ENCODE measurements at regions not wholly inside any gene's neighbourhood (a gene's known extent, or its start where the extent isn't known, plus 50 kb on each side); places are given as distances from the start of the nearest gene placed in this dataset.

DNA sequence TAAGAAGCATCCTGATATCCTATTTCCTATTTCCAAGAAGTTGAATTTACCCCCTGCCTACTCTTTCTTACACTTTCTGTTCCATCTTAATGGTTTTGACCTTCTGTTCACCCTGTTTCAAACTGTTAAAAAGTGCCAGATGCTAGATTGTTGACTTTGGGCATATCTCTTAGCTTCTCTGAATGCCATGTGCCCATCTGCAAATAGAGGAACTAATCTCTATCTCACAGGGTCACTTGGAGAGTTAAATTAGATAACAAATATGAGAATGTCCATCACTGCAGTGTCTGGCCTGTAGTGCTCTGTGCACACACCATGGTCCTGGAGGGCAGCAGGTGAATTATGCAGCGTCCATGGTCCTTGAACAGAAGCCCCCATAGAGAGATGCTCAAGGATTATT, 83.8 kb downstream of the LRATD1 start:
- 37% methylated on average over 1 of the region's 1 CpG for WGBS
- H3K4me3 ChIP-seq (ENCODE audit: low read depth in 1 of 3, low read length in 3 of 3): no peak overlapping the region
- H3K36me3 ChIP-seq (ENCODE audit: control insufficient read depth in 4 of 4, insufficient read depth in 3 of 4, low read depth in 1 of 4, low read length in 3 of 4): no peaks in the 10 kb centered on the region
- peaks cover 0 to 3% (median 0%) of the 10 kb centered on the region in 4 donors for H3K27me3 ChIP-seq (ENCODE audit: control insufficient read depth in 4 of 4, insufficient read depth in 4 of 4, low read length in 3 of 4)
- H3K9me3 ChIP-seq (ENCODE audit: control insufficient read depth in 4 of 4, low read length in 3 of 4): no peaks in the 10 kb centered on the region
- no peak for DNase-seq (ENCODE audit: low spot score)
- H3K27ac ChIP-seq (ENCODE audit: low read depth in 1 of 2, low read length in 2 of 2): no peak overlapping the region
- TF ChIP-seq SP1 (IDR thresholded peaks at IDR 0.05) (no peak), HNF4A (conservative IDR thresholded peaks at IDR 0.05) (no peak), GABPA (IDR thresholded peaks at IDR 0.05 in 1 of 2, conservative IDR thresholded peaks at IDR 0.05 in 1 of 2) (no peak), YY1 (IDR thresholded peaks at IDR 0.05) (no peak), JUND (IDR thresholded peaks at IDR 0.05) (no peak), RXRA (IDR thresholded peaks at IDR 0.05) (no peak), FOXA1 (IDR thresholded peaks at IDR 0.05) (no peak), HNF4G (IDR thresholded peaks at IDR 0.05) (no peak), RAD21 (IDR thresholded peaks at IDR 0.05) (no peak), TAF1 (conservative IDR thresholded peaks at IDR 0.05) (no peak)
- TF ChIP-seq, protein P1, sequence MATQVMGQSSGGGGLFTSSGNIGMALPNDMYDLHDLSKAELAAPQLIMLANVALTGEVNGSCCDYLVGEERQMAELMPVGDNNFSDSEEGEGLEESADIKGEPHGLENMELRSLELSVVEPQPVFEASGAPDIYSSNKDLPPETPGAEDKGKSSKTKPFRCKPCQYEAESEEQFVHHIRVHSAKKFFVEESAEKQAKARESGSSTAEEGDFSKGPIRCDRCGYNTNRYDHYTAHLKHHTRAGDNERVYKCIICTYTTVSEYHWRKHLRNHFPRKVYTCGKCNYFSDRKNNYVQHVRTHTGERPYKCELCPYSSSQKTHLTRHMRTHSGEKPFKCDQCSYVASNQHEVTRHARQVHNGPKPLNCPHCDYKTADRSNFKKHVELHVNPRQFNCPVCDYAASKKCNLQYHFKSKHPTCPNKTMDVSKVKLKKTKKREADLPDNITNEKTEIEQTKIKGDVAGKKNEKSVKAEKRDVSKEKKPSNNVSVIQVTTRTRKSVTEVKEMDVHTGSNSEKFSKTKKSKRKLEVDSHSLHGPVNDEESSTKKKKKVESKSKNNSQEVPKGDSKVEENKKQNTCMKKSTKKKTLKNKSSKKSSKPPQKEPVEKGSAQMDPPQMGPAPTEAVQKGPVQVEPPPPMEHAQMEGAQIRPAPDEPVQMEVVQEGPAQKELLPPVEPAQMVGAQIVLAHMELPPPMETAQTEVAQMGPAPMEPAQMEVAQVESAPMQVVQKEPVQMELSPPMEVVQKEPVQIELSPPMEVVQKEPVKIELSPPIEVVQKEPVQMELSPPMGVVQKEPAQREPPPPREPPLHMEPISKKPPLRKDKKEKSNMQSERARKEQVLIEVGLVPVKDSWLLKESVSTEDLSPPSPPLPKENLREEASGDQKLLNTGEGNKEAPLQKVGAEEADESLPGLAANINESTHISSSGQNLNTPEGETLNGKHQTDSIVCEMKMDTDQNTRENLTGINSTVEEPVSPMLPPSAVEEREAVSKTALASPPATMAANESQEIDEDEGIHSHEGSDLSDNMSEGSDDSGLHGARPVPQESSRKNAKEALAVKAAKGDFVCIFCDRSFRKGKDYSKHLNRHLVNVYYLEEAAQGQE (IDR thresholded peaks at IDR 0.05): no peak
- TF ChIP-seq, protein P2, sequence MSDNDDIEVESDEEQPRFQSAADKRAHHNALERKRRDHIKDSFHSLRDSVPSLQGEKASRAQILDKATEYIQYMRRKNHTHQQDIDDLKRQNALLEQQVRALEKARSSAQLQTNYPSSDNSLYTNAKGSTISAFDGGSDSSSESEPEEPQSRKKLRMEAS (IDR thresholded peaks at IDR 0.05): no peak
- TF ChIP-seq, protein P3, sequence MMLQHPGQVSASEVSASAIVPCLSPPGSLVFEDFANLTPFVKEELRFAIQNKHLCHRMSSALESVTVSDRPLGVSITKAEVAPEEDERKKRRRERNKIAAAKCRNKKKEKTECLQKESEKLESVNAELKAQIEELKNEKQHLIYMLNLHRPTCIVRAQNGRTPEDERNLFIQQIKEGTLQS (IDR thresholded peaks at IDR 0.05): no peak
- TF ChIP-seq, protein P4, sequence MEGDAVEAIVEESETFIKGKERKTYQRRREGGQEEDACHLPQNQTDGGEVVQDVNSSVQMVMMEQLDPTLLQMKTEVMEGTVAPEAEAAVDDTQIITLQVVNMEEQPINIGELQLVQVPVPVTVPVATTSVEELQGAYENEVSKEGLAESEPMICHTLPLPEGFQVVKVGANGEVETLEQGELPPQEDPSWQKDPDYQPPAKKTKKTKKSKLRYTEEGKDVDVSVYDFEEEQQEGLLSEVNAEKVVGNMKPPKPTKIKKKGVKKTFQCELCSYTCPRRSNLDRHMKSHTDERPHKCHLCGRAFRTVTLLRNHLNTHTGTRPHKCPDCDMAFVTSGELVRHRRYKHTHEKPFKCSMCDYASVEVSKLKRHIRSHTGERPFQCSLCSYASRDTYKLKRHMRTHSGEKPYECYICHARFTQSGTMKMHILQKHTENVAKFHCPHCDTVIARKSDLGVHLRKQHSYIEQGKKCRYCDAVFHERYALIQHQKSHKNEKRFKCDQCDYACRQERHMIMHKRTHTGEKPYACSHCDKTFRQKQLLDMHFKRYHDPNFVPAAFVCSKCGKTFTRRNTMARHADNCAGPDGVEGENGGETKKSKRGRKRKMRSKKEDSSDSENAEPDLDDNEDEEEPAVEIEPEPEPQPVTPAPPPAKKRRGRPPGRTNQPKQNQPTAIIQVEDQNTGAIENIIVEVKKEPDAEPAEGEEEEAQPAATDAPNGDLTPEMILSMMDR (IDR thresholded peaks at IDR 0.05; ENCODE audit: low read depth, low read length, missing input control): no peak
- no peak overlapping the region for H3K9ac ChIP-seq (ENCODE audit: low read depth in 1 of 2, low read length in 2 of 2)
- no peaks in the 10 kb centered on the region for H3K4me1 ChIP-seq (ENCODE audit: control insufficient read depth in 4 of 4, insufficient read depth in 4 of 4, low read length in 3 of 4)

DNA sequence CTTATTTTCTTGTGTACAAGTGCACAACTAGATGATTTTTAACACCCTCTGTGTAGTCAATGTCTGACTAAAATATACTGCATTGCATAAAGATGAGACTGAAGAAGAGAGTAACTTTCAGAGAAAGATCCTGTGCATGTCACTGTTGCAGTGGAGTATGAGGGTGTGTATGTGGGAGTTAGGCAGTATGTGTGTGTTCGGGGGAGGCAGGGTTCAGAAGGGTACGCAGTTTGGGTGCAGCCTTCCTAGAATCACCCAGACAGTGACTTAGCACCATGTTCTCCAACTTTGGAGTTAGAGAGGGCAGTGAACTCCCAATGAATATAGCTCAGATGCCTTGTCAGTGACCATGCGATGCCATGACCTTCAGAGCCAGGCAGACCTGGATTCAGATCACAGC, 84.6 kb downstream of the LRATD1 start:
- Histone ChIP-seq H3K9ac (ENCODE audit: low read depth in 1 of 2, low read length in 2 of 2) (no peak overlapping the region), H3K27me3 (ENCODE audit: control insufficient read depth in 4 of 4, insufficient read depth in 4 of 4, low read length in 3 of 4) (peaks cover 0 to 3% (median 0%) of the 10 kb centered on the region in 4 donors), H3K36me3 (ENCODE audit: control insufficient read depth in 4 of 4, insufficient read depth in 3 of 4, low read depth in 1 of 4, low read length in 3 of 4) (no peaks in the 10 kb centered on the region), H3K4me1 (ENCODE audit: control insufficient read depth in 4 of 4, insufficient read depth in 4 of 4, low read length in 3 of 4) (no peaks in the 10 kb centered on the region), H3K27ac (ENCODE audit: low read depth in 1 of 2, low read length in 2 of 2) (no peak overlapping the region), H3K4me3 (ENCODE audit: low read depth in 1 of 3, low read length in 3 of 3) (no peak overlapping the region), H3K9me3 (ENCODE audit: control insufficient read depth in 4 of 4, low read length in 3 of 4) (no peaks in the 10 kb centered on the region)
- WGBS: 68% methylated on average over 3 of the region's 3 CpGs
- no peak for TF ChIP-seq GABPA (IDR thresholded peaks at IDR 0.05 in 1 of 2, conservative IDR thresholded peaks at IDR 0.05 in 1 of 2)
- TF ChIP-seq HNF4G (IDR thresholded peaks at IDR 0.05): no peak
- TF ChIP-seq, protein P2 (IDR thresholded peaks at IDR 0.05): no peak
- no peak for TF ChIP-seq NR2F2 (IDR thresholded peaks at IDR 0.05)
- TF ChIP-seq, protein P5, sequence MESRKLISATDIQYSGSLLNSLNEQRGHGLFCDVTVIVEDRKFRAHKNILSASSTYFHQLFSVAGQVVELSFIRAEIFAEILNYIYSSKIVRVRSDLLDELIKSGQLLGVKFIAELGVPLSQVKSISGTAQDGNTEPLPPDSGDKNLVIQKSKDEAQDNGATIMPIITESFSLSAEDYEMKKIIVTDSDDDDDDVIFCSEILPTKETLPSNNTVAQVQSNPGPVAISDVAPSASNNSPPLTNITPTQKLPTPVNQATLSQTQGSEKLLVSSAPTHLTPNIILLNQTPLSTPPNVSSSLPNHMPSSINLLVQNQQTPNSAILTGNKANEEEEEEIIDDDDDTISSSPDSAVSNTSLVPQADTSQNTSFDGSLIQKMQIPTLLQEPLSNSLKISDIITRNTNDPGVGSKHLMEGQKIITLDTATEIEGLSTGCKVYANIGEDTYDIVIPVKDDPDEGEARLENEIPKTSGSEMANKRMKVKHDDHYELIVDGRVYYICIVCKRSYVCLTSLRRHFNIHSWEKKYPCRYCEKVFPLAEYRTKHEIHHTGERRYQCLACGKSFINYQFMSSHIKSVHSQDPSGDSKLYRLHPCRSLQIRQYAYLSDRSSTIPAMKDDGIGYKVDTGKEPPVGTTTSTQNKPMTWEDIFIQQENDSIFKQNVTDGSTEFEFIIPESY (IDR thresholded peaks at IDR 0.05): no peak
- TF ChIP-seq YY1 (IDR thresholded peaks at IDR 0.05): no peak
- no peak for TF ChIP-seq SP1 (IDR thresholded peaks at IDR 0.05)
- no peak for TF ChIP-seq JUND (IDR thresholded peaks at IDR 0.05)
- no peak for DNase-seq (ENCODE audit: low spot score)

Measured in liver (tissue), 8 donors.